Motor neuron (in vitro differentiated cells): ENCODE measurements at regions not wholly inside any gene's neighbourhood (a gene's known extent, or its start where the extent isn't known, plus 50 kb on each side); places are given as distances from the start of the nearest gene placed in this dataset.

ENCODE experiments used
- ATAC-seq, 8 experiments: fragments of 200-7000 bp; cut with Tn5 transposase; replicated peaks in 6 of 8; 2 replicates each; pipeline ENCODE4 v1.8.0; 2021; ENCODE audit warnings: mild to moderate bottlenecking in 8 of 8, moderate library complexity in 8 of 8
- H3K27ac ChIP-seq, 2 donors: fragments of 250-450 bp; sonication (Bioruptor Pico); 2 replicates each; pipeline ENCODE4 v1.9.0; 2021; ENCODE audit warnings: antibody characterized with exemption in 2 of 2, mild to moderate bottlenecking in 2 of 2, moderate library complexity in 1 of 2
- H3K4me1 ChIP-seq, 2 donors: fragments of 250-450 bp; sonication (Bioruptor Pico); replicated peaks in 1 of 2; 2 replicates each; pipeline ENCODE4 v1.6.1; 2021; ENCODE audit warnings: antibody characterized with exemption in 2 of 2, mild to moderate bottlenecking in 2 of 2, moderate library complexity in 1 of 2
- H3K4me3 ChIP-seq, 5 donors: fragments of 250-450 bp; sonication (Bioruptor Pico); 2 replicates each; pipeline ENCODE4 v1.9.0; 2021; ENCODE audit warnings: antibody characterized with exemption in 5 of 5, mild to moderate bottlenecking in 5 of 5, moderate library complexity in 4 of 5
- WGBS, 10 experiments: fragments of 450-650 bp; shearing (Covaris generic); methylation state at CpG; one replicate each; pipeline ENCODE4 v1.0.0; 2022; 5-methylcytosine and 5-hydroxymethylcytosine counted together
- in situ Hi-C, 9 experiments: fragments of 400-800 bp; cut with MboI; loops; one replicate each; pipeline ENCODE4 v1.15.0; 2021; ENCODE audit warnings: low sequenced_read_pairs in 9 of 9, low pct_unique_long_range_greater_than_20kb in 2 of 9; ENCODE audit not compliant: unreplicated experiment in 9 of 9

DNA sequence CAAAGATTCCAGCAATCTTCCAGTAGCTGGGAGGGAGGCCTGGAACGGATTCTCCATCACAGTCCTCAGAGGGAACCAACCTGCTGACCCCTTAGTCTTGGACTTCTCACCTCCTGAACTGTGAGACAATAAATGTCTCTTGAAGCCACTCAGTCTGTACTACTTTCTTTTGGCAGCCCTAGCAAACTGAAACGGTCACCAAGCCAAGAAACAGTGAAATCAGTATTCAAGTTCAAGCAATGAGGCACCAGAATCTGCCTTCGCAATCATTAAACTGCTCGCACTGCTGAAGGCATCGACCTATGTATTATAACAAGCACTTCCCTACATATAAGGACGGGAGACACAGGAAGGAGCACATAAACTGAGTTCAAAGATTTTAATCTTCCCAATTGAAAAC lies 120.6 kb upstream of the PUM3 start:
- 9 to 100% (median 48%) methylated on average over 1 to 6 of the region's 6 CpGs for WGBS, 10 experiments
- H3K4me1 ChIP-seq = peaks cover 22 to 34% of the 10 kb centered on the region in 2 donors
- no peak for ATAC-seq
- H3K27ac ChIP-seq = no peak overlapping the region
- in situ Hi-C loops = loop anchor here in 1 of 9 experiments (25.0 kb wide), 1 partner anchor 102 kb away; no protein-coding TSS in a partner anchor
- no peak overlapping the region for H3K4me3 ChIP-seq

DNA sequence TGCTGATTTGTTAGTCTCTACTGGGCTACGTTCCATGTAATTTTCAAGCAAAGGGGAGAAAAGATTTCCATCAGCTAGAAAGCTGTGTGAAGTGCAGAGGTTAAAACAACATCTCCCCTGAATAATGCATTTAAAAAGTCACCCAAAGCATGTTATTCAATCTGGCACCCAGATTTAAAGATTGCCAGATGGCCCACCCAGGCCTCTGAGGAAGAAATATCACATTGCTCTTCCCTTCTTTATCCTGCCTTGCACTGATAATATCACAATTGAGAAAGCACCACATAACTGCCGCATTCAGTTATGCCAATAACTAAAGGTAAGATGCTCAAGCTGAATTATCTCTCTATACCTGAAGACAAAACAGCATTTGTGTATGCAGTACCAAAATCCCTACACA lies 119.4 kb upstream of the PUM3 start:
- ATAC-seq = no peak
- Histone ChIP-seq H3K27ac (no peak overlapping the region), H3K4me1 (peaks cover 22 to 33% of the 10 kb centered on the region in 2 donors), H3K4me3 (no peak overlapping the region)
- WGBS, 10 experiments = 69 to 100% (median 100%) methylated on average over 1 to 2 of the region's 2 CpGs; no CpG with 5 or more reads in 1 of the 10 experiments
- in situ Hi-C loops = loop anchor here in 1 of 9 experiments (25.0 kb wide), 1 partner anchor 101 kb away; no protein-coding TSS in a partner anchor

DNA sequence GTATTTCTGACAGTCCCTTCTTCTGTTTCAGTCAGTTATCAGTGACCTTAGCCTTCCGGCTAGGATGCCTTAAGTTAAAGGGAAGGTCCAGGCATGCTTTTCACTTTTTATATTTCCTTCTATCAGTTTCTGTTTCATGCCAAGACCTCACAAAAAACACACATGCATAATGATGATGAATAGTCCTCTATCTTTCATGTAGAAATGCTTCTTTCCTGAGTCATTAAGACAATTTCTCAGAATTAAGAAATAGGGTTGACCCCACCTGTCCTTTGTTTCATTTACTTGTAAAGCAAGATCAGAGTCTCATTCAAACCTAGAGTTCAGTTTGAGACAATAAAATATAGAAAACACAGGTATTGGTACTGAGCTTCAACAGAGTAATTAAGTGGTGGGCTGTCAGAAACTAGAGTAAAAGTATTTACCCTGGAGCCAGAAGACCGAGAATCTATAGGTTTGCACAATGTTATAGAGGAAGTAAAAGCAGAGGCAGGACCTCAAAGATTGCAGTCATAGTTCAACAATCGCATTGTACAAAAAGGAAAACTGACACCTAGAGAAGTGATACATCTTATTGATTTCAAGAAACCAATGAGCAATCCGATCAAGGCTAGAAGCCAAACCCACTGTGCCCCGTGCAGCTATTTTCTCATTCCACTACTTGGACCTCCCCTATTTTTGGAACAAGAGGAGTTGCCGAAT lies 118.7 kb upstream of the PUM3 start:
- in situ Hi-C loops = loop anchor here in 1 of 9 experiments (25.0 kb wide), 1 partner anchor 100 kb away; no protein-coding TSS in a partner anchor
- Histone ChIP-seq H3K27ac (no peak overlapping the region), H3K4me1 (peaks cover 23 to 26% of the 10 kb centered on the region in 2 donors), H3K4me3 (no peak overlapping the region)
- 0 to 100% (median 86%) methylated on average over 1 to 6 of the region's 6 CpGs for WGBS, 10 experiments
- ATAC-seq = peak in 2 of 8 experiments; percentile 21 to 44

DNA sequence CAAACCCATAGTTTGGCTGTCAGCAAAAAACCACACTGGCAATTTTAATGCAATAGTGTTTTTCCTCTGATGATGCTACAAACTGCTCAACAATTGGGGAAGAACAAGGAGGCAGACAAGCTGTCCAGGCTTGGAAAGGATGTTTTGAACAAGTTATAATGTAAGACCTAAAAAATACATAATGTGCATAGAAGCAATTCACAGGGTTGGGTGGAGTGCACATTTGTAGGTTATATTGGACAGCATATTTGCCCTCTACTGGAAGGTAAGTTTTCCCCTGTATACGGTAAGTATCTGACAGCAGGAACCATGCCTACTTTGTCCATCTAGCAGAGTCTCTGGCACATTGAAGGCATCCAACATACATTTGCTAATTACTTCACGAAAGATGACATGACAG lies 114.3 kb upstream of the PUM3 start:
- in situ Hi-C loops = loop anchor here in 1 of 9 experiments (25.0 kb wide), 1 partner anchor 96 kb away; no protein-coding TSS in a partner anchor
- H3K27ac ChIP-seq = no peak overlapping the region
- peak in 2 of 8 experiments; percentile 52 to 78 for ATAC-seq
- peaks cover 0 to 9% of the 10 kb centered on the region in 2 donors for H3K4me1 ChIP-seq
- H3K4me3 ChIP-seq = no peak overlapping the region
- 22 to 100% (median 83%) methylated on average over 1 to 2 of the region's 2 CpGs; no CpG with 5 or more reads in 1 of the 10 experiments for WGBS, 10 experiments

DNA sequence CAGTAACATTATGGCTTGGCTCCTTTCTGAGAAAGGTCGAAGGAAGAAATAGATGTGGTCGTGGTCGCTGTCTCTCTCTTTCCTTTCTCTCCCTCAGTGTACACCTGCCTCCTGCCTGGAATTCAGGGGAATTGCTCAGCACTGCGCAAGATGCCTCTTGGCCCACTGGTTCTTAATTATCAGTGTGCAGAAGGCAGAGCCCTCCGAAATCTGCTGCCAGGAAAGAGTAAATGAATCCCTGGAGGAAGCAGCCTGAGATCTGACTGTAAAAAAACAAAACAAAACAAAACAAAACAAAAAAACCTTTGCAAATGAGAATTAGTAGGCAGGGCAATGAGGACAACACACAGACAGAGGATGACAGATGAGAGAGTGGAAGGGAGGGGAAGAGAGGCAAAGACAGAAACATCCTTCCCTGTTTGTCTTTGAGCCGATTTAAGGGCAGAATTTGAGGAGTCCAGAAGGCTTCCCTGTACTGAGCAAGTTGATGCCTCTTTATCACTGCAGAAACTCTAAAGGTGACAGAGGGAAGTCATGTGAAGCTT lies 113.8 kb upstream of the PUM3 start:
- Histone ChIP-seq H3K4me1 (peaks cover 0 to 9% of the 10 kb centered on the region in 2 donors), H3K4me3 (no peak overlapping the region), H3K27ac (no peak overlapping the region)
- WGBS, 10 experiments = 25 to 73% (median 61%) methylated on average over 3 to 6 of the region's 6 CpGs
- peak in 7 of 8 experiments; percentile 16 to 53 (median 41) for ATAC-seq
- in situ Hi-C loops = loop anchor here in 1 of 9 experiments (25.0 kb wide), 1 partner anchor 95 kb away; no protein-coding TSS in a partner anchor

DNA sequence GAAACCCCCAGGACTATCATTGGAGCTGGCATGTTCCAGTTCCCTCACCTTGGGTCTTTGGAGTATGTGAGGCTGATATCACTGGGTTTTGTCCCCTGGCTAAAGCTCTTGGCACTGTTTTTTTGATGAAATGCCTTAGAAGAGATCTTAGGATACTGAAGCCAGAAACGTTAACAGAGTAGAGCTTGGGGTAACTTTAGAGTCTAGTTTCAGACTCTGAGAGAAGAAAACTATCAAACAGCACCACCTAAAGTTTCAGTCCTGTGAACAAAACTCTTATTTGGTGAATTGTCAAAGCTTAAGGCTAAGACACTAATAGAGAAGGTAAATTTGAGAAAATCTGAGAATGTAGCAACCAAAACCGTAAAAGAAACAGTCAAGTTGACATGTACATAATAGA lies 111.7 kb upstream of the PUM3 start:
- Histone ChIP-seq H3K27ac (no peak overlapping the region), H3K4me1 (peaks cover 0 to 9% of the 10 kb centered on the region in 2 donors), H3K4me3 (no peak overlapping the region)
- in situ Hi-C loops = loop anchor here in 1 of 9 experiments (25.0 kb wide), 1 partner anchor 93 kb away; no protein-coding TSS in a partner anchor
- ATAC-seq = no peak
- WGBS, 10 experiments = 0 to 100% (median 49%) methylated on average over 1 to 2 of the region's 2 CpGs

DNA sequence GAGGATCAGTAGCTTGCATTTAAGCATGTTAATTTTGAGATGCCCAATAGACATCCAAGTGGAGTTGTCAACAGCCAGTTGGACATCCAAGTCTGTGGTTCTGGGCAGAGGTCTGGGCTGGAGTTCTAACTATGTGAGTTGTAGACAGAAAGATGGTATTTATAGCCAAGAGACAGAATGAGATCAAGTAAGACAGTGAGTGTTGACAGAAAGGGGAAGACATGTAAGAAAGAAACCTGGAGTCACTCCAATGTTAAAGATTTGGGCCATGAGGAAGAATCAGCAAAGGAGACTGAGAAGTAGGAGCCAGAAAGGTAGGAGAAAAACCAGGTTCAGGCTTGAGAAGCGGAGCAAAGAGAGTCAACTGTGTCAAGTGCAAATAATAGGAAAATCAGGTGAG lies 95.5 kb upstream of the PUM3 start:
- H3K4me1 ChIP-seq = no peaks in the 10 kb centered on the region
- H3K27ac ChIP-seq = no peak overlapping the region
- ATAC-seq = no peak
- no peak overlapping the region for H3K4me3 ChIP-seq
- whole genome bisulfite sequencing, 10 experiments = 0 to 100% (median 100%) methylated on average over 1 of the region's 1 CpG; no CpG with 5 or more reads in 3 of the 10 experiments
- in situ Hi-C loops = no loop called here

DNA sequence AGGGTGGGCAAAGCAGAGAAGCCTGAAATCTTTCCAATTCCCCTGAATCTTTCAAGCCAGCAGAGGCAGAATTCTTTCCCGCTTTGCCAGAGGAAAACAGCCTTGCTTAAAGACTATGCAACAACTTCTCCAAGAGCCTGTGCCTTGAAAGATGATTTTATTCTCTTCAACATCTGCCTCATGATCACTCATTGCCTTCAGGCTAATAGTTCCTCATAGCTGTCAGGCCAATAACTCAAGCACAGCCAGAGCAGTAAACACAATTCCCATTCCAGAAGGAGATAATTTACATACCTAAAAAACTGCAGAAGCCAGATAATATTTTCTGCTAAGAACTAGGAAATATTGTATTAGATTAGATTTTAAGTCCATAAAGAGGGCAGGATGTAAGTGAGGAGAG lies 92.3 kb upstream of the PUM3 start:
- Histone ChIP-seq H3K4me1 (no peaks in the 10 kb centered on the region), H3K4me3 (no peak overlapping the region), H3K27ac (no peak overlapping the region)
- in situ Hi-C loops = no loop called here
- peak in 2 of 8 experiments; percentile 41 to 63 for ATAC-seq
- WGBS, 10 experiments = 20 to 29% methylated on average over 1 of the region's 1 CpG; no CpG with 5 or more reads in 8 of the 10 experiments

DNA sequence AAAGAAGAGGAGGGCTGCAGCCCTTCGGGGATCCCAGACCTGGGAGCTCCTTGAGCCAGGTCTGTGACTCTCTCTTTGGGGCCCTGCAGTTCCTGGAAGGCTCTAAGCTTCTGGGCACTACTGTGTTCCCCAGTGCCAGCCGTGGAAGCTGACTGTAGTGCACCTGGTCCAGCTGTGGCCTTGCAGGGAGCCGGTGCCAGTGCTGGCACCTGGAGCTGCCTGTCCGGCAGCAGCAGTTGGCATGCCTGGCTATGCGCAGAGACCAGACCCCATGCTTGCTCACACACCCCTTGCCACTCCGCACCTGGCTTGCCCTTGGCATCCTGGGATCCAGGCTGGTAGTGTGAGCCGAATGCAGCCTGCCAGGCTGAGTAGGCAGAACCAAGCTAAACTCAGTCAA lies 91.0 kb upstream of the PUM3 start:
- in situ Hi-C loops = no loop called here
- no peak for ATAC-seq
- no peak overlapping the region for H3K4me3 ChIP-seq
- 50 to 100% (median 70%) methylated on average over 1 to 6 of the region's 7 CpGs; no CpG with 5 or more reads in 3 of the 10 experiments for WGBS, 10 experiments
- no peaks in the 10 kb centered on the region for H3K4me1 ChIP-seq
- H3K27ac ChIP-seq = no peak overlapping the region

DNA sequence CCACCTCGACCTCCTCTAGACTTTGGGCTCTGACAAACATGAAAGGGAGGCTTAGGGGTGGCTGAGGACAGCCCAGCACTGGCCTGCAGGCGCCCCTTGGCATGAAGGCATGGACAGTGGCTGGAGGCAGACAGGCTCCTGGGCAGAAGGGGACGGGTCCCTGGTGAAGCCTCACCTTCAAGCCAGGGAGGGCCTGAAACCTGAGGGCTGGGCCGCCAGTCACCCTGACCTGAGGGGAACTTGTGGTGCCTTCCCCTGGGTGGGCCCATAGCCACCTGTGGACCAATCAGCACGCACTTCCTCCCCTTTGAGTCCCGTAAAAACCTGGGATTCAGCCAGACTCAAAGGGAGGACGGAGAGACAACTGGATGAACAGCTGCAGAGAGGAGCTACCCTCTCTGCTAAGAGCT lies 90.4 kb upstream of the PUM3 start:
- 0 to 93% (median 53%) methylated on average over 1 to 4 of the region's 7 CpGs; no CpG with 5 or more reads in 6 of the 10 experiments for WGBS, 10 experiments
- no peak overlapping the region for H3K27ac ChIP-seq
- ATAC-seq = no peak
- H3K4me1 ChIP-seq = no peaks in the 10 kb centered on the region
- in situ Hi-C loops = no loop called here
- no peak overlapping the region for H3K4me3 ChIP-seq

DNA sequence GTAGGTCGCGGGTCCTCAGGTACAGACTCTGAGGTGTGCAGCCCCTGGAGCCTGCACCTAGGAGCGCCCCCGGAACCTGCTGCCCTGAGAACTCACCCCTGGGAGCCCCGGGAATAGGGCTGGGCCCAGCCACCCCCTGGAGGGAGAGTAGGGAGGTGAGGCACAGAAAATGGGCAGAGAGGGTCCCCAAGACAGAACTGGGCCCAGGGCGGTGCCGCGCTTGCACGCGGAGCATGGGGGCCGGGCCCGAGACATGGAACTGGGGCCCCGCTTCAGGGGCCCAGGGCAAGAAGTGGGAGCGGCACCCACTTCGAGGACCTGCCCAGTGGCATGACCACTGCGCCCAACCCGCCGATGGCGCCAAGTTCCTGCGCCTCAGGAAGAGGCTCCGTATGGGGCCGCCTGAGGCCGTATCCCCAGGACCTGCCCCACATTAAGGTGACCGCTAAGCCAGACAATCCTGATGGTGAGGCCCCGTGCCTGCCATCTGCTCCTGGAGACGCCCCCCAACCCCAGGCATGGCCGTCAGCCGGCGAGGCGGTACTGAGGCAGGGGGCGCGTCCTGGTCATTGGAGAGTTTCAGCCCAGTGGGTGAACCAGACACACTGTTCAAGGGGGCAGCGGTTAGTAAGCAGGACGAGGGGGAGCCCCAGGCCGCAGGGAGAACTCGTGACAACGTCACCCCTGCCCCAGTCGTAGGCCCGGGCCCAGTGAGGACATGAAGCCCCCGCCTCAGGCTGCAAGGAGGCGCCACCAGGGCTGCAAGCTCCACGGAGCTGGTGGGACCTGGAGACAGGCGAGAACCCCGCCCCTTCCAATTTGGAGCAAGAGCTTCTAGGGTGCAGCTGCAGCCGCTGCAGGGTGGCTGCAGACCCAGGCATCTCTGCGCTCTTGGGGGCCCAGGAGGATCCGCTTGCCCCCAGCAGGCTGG lies 89.5 kb upstream of the PUM3 start:
- in situ Hi-C loops = no loop called here
- Histone ChIP-seq H3K4me1 (no peaks in the 10 kb centered on the region), H3K4me3 (no peak overlapping the region), H3K27ac (no peak overlapping the region)
- ATAC-seq = no peak
- WGBS, 10 experiments = 48 to 100% (median 85%) methylated on average over 1 to 5 of the region's 47 CpGs; no CpG with 5 or more reads in 5 of the 10 experiments

DNA sequence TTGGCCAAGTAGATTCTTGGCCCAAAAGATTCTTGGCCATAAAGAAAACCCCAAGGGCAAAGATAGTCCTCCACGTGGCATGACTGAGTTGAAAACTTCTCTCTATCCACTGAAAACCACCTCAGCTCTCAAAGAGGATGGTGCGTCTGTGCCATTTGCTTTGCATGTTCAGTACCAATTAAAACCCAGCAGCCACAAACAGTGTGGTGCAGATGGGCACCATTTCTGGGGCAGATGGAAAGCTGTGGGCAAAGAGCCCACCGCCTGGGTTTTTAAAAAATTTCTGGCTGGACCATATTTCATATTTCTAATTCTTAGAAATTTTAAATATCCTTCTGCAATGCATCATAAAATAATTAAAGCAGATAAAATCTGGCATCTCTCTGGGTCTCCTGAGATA lies 84.5 kb upstream of the PUM3 start:
- H3K4me3 ChIP-seq = no peak overlapping the region
- in situ Hi-C loops = no loop called here
- no peak for ATAC-seq
- WGBS, 10 experiments = 0 to 100% (median 47%) methylated on average over 1 to 3 of the region's 3 CpGs; no CpG with 5 or more reads in 2 of the 10 experiments
- no peak overlapping the region for H3K27ac ChIP-seq
- H3K4me1 ChIP-seq = peaks cover 3 to 4% of the 10 kb centered on the region in 2 donors
